ENCODE measurements at regions not wholly inside any gene's neighbourhood (a gene's known extent, or its start where the extent isn't known, plus 50 kb on each side); places are given as distances from the start of the nearest gene placed in this dataset.

- TF ChIP-seq, protein P1, sequence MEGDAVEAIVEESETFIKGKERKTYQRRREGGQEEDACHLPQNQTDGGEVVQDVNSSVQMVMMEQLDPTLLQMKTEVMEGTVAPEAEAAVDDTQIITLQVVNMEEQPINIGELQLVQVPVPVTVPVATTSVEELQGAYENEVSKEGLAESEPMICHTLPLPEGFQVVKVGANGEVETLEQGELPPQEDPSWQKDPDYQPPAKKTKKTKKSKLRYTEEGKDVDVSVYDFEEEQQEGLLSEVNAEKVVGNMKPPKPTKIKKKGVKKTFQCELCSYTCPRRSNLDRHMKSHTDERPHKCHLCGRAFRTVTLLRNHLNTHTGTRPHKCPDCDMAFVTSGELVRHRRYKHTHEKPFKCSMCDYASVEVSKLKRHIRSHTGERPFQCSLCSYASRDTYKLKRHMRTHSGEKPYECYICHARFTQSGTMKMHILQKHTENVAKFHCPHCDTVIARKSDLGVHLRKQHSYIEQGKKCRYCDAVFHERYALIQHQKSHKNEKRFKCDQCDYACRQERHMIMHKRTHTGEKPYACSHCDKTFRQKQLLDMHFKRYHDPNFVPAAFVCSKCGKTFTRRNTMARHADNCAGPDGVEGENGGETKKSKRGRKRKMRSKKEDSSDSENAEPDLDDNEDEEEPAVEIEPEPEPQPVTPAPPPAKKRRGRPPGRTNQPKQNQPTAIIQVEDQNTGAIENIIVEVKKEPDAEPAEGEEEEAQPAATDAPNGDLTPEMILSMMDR (IDR thresholded peaks at IDR 0.05), result no peak
- no peak for TF ChIP-seq POLR2A (IDR thresholded peaks at IDR 0.05)
These were observed 143.7 kb upstream of the HABP2 start for GRCh38 chr10:113409175-113409574.

Data from right lobe of liver (tissue), 4 donors.